Gastrocnemius medialis (tissue), 4 donors: ENCODE measurements at regions not wholly inside any gene's neighbourhood (a gene's known extent, or its start where the extent isn't known, plus 50 kb on each side); places are given as distances from the start of the nearest gene placed in this dataset.

Experiments
- CTCF ChIP-seq, 5 experiments: fragments of 450-650 bp in 3 of 5; fragments of 200-600 bp in 2 of 5; sonication (generic) in 2 of 5; IDR thresholded peaks in 4 of 5; conservative IDR thresholded peaks in 1 of 5; 1 replicate in 4 of 5; 2 replicates in 1 of 5; pipeline ENCODE4 v1.5.1; 2016 to 2019; ENCODE audit warnings: antibody characterized with exemption in 5 of 5, mild to moderate bottlenecking in 3 of 5, moderate library complexity in 3 of 5
- POLR2A ChIP-seq, 2 donors: fragments of 450-650 bp; IDR thresholded peaks; one replicate each; pipeline ENCODE4 v1.6.1; 2017; ENCODE audit warnings: antibody characterized with exemption in 2 of 2, mild to moderate bottlenecking in 2 of 2, moderate library complexity in 2 of 2

- TF ChIP-seq POLR2A (IDR thresholded peaks at IDR 0.05) (no peak), CTCF (IDR thresholded peaks at IDR 0.05 in 4 of 5, conservative IDR thresholded peaks at IDR 0.05 in 1 of 5) (no peak)
These were observed 159.1 kb upstream of the EEPD1 start for GRCh38 chr7:35993676-35994606.
